ENCODE measurements at regions not wholly inside any gene's neighbourhood (a gene's known extent, or its start where the extent isn't known, plus 50 kb on each side); places are given as distances from the start of the nearest gene placed in this dataset.
A peak's percentile ranks its signal among the peaks of the same experiment; 100 is the strongest.

DNA sequence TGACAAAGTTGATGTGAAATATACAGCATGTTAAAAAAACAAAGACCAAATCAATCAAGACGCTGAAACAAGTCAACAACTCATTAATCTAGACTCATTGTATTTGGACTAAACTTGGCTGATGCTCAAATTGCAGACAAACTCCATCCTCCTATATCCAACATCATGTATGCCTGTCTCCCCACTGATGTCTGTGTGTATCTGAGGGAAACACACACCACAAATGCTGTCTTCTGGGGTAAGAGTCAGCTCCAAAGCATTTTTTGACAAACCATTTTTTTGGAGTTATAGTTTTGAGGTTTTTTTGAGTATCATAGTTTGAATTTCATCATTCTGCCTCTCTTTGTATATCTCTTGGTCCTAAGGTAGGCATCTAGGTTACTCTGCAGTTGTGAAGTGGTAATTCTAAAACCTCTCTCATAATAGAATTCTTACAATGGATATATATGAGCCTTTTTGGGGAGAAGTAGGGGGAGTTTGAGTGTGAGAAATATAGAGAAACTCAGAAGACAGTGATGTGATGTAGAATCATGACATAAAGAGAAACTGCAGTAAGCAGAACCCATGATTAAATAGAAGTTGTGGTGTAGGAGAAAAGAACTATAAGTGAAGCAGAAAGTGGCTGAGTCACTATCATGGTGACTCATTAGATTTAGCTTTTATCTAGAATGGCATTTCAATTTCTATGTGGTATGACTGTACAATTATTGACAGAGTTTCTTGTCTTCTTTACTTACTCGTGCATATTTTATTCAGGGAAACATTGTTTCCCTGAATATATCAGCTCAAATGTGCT is 1531.1 kb upstream of the LRRTM3 start:
- no peaks in the 10 kb centered on the region for H3K79me2 ChIP-seq (ENCODE audit: low read length)
- no peaks in the 10 kb centered on the region for H4K20me1 ChIP-seq (ENCODE audit: insufficient read depth, low read length)
- no peaks in the 10 kb centered on the region for H3K27me3 ChIP-seq (ENCODE audit: low read depth, low read length)
- peaks cover 27% of the 10 kb centered on the region for H3K4me1 ChIP-seq (ENCODE audit: low read length)
- peaks cover 4% of the 10 kb centered on the region; the same call in 1 of the 2 replicates for H3K9me3 ChIP-seq (ENCODE audit: insufficient read depth, low read length)
- peaks cover 10% of the 10 kb centered on the region for H3K36me3 ChIP-seq (replicated peaks; ENCODE audit: low read depth, low read length)
- H2AFZ ChIP-seq (ENCODE audit: low read depth, low read length): peak overlapping the region; percentile 79; the same call in 1 of the 2 replicates
- H3K27ac ChIP-seq (ENCODE audit: low read length): peak overlapping the region; percentile 87
- H3K9ac ChIP-seq (ENCODE audit: low read length): peak overlapping the region; percentile 43
- peak overlapping the region; percentile 57 for H3K4me3 ChIP-seq (ENCODE audit: low read length)
- no peak for TF ChIP-seq CTCF (IDR thresholded peaks at IDR 0.05; ENCODE audit: low read depth, low read length)
- TF ChIP-seq EZH2phosphoT487 (IDR thresholded peaks at IDR 0.05; ENCODE audit: low read depth): no peak
- H3K4me2 ChIP-seq (ENCODE audit: low read length): peak overlapping the region; percentile 73

- no peaks in the 10 kb centered on the region for H3K79me2 ChIP-seq (ENCODE audit: low read length)
- H3K9me3 ChIP-seq (ENCODE audit: insufficient read depth, low read length): peaks cover 4% of the 10 kb centered on the region; the same call in 1 of the 2 replicates
- no peaks in the 10 kb centered on the region for H4K20me1 ChIP-seq (ENCODE audit: insufficient read depth, low read length)
- H3K36me3 ChIP-seq (replicated peaks; ENCODE audit: low read depth, low read length): peaks cover 10% of the 10 kb centered on the region
- peak overlapping the region; percentile 87 for H3K27ac ChIP-seq (ENCODE audit: low read length)
- H3K27me3 ChIP-seq (ENCODE audit: low read depth, low read length): no peaks in the 10 kb centered on the region
- peak overlapping the region; percentile 57 for H3K4me3 ChIP-seq (ENCODE audit: low read length)
- peak overlapping the region; percentile 79; the same call in 1 of the 2 replicates for H2AFZ ChIP-seq (ENCODE audit: low read depth, low read length)
- peak overlapping the region; percentile 43; the same call in 1 of the 2 replicates for H3K9ac ChIP-seq (ENCODE audit: low read length)
- no peak for TF ChIP-seq EZH2phosphoT487 (IDR thresholded peaks at IDR 0.05; ENCODE audit: low read depth)
- TF ChIP-seq CTCF (IDR thresholded peaks at IDR 0.05; ENCODE audit: low read depth, low read length): no peak
- H3K4me1 ChIP-seq (ENCODE audit: low read length): peaks cover 27% of the 10 kb centered on the region
- peak overlapping the region; percentile 73 for H3K4me2 ChIP-seq (ENCODE audit: low read length)
Observed at GRCh38 chr10:65395631-65396030, 1530.2 kb upstream of the LRRTM3 start.

DNA sequence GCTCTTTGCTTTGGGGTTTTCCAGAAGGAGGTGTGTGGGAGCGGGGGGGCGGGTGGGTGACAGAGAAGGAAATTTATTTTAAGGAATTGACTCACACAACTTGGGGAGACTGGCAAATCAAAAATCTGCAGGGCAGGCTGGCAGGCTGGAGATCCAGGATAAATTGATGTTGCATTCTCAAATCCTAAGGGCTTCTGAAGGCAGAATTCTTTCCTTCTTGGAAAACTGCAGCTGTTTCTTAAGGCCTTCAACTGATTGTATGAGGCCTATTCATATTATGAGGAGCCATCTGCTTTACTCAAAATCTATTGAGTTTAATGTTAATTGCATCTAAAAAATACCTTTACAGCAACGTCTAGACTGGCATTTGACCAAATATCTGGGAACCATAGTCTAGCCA is 1528.8 kb upstream of the LRRTM3 start:
- Histone ChIP-seq H3K4me1 (ENCODE audit: low read length) (peaks cover 27% of the 10 kb centered on the region), H3K36me3 (replicated peaks; ENCODE audit: low read depth, low read length) (peaks cover 10% of the 10 kb centered on the region), H3K27ac (ENCODE audit: low read length) (no peak overlapping the region), H3K4me3 (ENCODE audit: low read length) (no peak overlapping the region), H3K9ac (ENCODE audit: low read length) (no peak overlapping the region), H3K4me2 (ENCODE audit: low read length) (no peak overlapping the region), H3K79me2 (ENCODE audit: low read length) (no peaks in the 10 kb centered on the region), H3K27me3 (ENCODE audit: low read depth, low read length) (no peaks in the 10 kb centered on the region), H3K9me3 (ENCODE audit: insufficient read depth, low read length) (peaks cover 4% of the 10 kb centered on the region; the same call in 1 of the 2 replicates), H4K20me1 (ENCODE audit: insufficient read depth, low read length) (no peaks in the 10 kb centered on the region), H2AFZ (ENCODE audit: low read depth, low read length) (no peak overlapping the region)
- TF ChIP-seq EZH2phosphoT487 (IDR thresholded peaks at IDR 0.05; ENCODE audit: low read depth): no peak
- no peak for TF ChIP-seq CTCF (IDR thresholded peaks at IDR 0.05; ENCODE audit: low read depth, low read length)

- H3K4me1 ChIP-seq (ENCODE audit: low read length): no peaks in the 10 kb centered on the region
- H3K36me3 ChIP-seq (replicated peaks; ENCODE audit: low read depth, low read length): no peaks in the 10 kb centered on the region
- no peak overlapping the region for H3K27ac ChIP-seq (ENCODE audit: low read length)
- no peak overlapping the region for H3K9ac ChIP-seq (ENCODE audit: low read length)
- no peak for TF ChIP-seq EZH2phosphoT487 (IDR thresholded peaks at IDR 0.05; ENCODE audit: low read depth)
- TF ChIP-seq CTCF (IDR thresholded peaks at IDR 0.05; ENCODE audit: low read depth, low read length): no peak
- no peaks in the 10 kb centered on the region for H3K9me3 ChIP-seq (ENCODE audit: insufficient read depth, low read length)
- H3K4me3 ChIP-seq (ENCODE audit: low read length): no peak overlapping the region
- no peaks in the 10 kb centered on the region for H3K27me3 ChIP-seq (ENCODE audit: low read depth, low read length)
- no peak overlapping the region for H3K4me2 ChIP-seq (ENCODE audit: low read length)
- H2AFZ ChIP-seq (ENCODE audit: low read depth, low read length): no peak overlapping the region
- no peaks in the 10 kb centered on the region for H4K20me1 ChIP-seq (ENCODE audit: insufficient read depth, low read length)
- no peaks in the 10 kb centered on the region for H3K79me2 ChIP-seq (ENCODE audit: low read length)
Observed at GRCh38 chr10:65408401-65408800, 1517.4 kb upstream of the LRRTM3 start.
